NCI-H2107 treated with DMSO at 0.1 percent for 48 hours (cell line): ENCODE measurements at regions not wholly inside any gene's neighbourhood (a gene's known extent, or its start where the extent isn't known, plus 50 kb on each side); places are given as distances from the start of the nearest gene placed in this dataset.

Experiments
- DNase-seq: peaks from one replicate; lab custom pipeline; 2025; ENCODE audit not compliant: unreplicated experiment; lab: John Stamatoyannopoulos, UW

GRCh38 chr4:134388351-134388750 is 186.8 kb upstream of the PABPC4L start:
- no peak for DNase-seq

- DNase-seq, result no peak
Observed at GRCh38 chr4:134382478-134383227, 181.1 kb upstream of the PABPC4L start.

GRCh38 chr4:134375775-134376174 is 174.2 kb upstream of the PABPC4L start:
- no peak for DNase-seq

- no peak for DNase-seq
Observed at GRCh38 chr4:134365852-134366251, 164.3 kb upstream of the PABPC4L start.

- DNase-seq, result no peak
Observed at GRCh38 chr4:134364928-134365327, 163.3 kb upstream of the PABPC4L start.

- no peak for DNase-seq
Observed at GRCh38 chr4:134345244-134345643, 143.7 kb upstream of the PABPC4L start.

GRCh38 chr4:134343656-134344055 is 142.1 kb upstream of the PABPC4L start:
- no peak for DNase-seq

- no peak for DNase-seq
Observed at GRCh38 chr4:134343081-134343480, 141.5 kb upstream of the PABPC4L start.

GRCh38 chr4:134337574-134337973 is 136.0 kb upstream of the PABPC4L start:
- DNase-seq, result no peak

- DNase-seq, result no peak
Observed at GRCh38 chr4:134328741-134329140, 127.2 kb upstream of the PABPC4L start.

- DNase-seq, result no peak
Observed at GRCh38 chr4:134327274-134328122, 125.9 kb upstream of the PABPC4L start.

GRCh38 chr4:134326866-134327265 is 125.3 kb upstream of the PABPC4L start:
- DNase-seq, result no peak

- no peak for DNase-seq
Observed at GRCh38 chr4:134324179-134324578, 122.6 kb upstream of the PABPC4L start.

- no peak for DNase-seq
Observed at GRCh38 chr4:134320048-134320447, 118.5 kb upstream of the PABPC4L start.

- DNase-seq, result no peak
Observed at GRCh38 chr4:134313591-134313990, 112.0 kb upstream of the PABPC4L start.

GRCh38 chr4:134309715-134310114 is 108.1 kb upstream of the PABPC4L start:
- no peak for DNase-seq

- DNase-seq, result no peak
Observed at GRCh38 chr4:134308910-134309309, 107.3 kb upstream of the PABPC4L start.

GRCh38 chr4:134298313-134298712 is 96.7 kb upstream of the PABPC4L start:
- DNase-seq, result no peak

- DNase-seq, result no peak
Observed at GRCh38 chr4:134297765-134298164, 96.2 kb upstream of the PABPC4L start.

- DNase-seq, result no peak
Observed at GRCh38 chr4:134282680-134283079, 81.1 kb upstream of the PABPC4L start.

- DNase-seq, result no peak
Observed at GRCh38 chr4:134278675-134279074, 77.1 kb upstream of the PABPC4L start.

- DNase-seq, result no peak
Observed at GRCh38 chr4:134276476-134276875, 74.9 kb upstream of the PABPC4L start.
